ENCODE measurements at regions not wholly inside any gene's neighbourhood (a gene's known extent, or its start where the extent isn't known, plus 50 kb on each side); places are given as distances from the start of the nearest gene placed in this dataset.
"Not testable (repeated sequence)": the region's sequence is repeated elsewhere in the genome, so short reads cannot be mapped to it uniquely, and the experiment has no call there.

DNA sequence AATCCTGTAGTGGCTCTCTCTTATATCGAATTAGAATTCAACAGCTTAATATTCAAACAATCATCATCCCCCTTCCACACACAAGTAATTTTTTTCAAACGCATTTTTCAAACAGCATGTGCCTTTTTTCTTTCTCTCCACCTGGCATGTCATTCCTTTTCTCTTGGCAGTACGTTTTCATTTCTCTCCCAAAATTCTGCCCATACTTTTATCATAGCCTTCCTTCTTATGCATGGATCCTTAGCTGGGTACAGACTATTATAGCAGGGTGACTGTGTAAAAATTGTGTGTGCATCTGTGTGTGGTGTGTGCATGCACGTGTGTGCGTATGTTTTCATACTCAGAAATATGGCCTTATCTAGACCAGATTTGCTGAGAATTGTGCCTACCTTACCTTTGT lies 184.3 kb downstream of the ZC3H11B start:
- no peak for DNase-seq

DNA sequence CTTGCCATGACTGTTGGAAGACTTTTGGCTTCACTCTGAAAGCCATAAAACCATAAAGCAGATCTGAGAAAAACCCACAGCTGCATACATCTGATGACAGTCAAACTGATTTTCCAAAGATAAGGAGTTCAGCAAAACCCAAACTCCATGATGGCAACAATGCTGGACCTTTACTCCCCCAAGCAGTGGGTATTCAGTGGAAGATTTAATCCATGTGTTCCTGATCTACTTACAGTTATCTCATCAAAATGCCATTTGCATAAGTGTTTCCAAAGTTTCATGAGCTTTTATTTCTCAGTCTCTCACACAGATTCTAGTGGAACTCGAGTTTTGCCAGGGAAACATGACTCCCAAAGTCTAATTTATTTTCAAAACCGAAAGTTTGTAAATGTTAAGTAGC lies 184.9 kb downstream of the ZC3H11B start:
- no peak for DNase-seq

DNA sequence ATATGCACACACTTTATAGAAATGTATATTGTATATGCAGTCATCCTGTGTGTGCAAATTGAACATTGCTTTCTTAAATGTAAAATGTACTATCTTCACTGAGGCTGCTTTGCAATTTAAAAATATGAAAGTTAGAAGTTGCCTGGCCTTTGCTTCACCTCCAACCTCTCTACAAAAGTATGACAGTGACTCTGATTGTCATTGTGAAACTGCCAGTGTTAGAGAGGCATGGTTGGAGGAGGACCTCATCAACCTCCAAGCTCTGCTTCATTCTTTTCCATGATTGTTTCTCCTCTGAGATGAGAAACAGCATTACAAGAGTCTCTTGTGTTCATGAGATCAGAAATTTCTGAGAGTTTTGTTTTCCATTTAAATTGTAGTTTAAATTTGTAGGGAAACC lies 185.5 kb downstream of the ZC3H11B start:
- DNase-seq, result no peak

DNA sequence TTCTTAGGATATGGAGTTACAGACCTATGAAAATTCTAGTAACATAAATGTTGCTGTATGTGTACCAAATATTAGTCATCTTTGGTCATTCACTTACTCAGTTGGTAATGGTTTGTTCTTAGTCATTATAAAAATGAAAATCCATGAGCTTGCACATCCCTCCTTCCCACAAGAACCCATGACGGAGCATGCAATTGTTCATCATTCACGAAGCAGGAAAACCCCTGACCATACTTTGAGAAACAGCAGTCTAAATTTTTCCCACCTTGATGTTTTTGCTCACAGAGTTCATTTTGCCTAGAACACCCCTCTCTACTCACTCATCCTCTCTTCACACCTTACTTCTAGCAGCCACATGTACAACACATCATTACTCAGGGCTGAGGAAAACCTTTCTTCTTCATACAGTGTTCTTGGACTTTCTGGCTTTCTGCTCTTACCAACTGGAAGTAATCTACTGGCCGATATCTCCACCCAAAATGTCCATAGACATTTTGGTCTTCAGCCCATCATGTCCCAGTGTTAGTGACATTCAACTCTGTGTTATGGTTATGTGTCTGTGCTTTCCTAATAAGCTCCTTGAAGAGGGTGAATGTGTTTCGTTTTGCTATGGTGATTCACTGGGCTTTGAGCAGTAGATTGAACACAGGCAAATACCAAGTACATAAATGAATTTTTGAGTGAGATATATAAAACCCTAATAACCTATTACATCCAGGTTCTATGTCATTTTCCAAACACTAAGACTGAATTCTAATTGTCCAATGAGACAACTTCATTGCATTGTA lies 189.9 kb downstream of the ZC3H11B start:
- no peak for DNase-seq

DNA sequence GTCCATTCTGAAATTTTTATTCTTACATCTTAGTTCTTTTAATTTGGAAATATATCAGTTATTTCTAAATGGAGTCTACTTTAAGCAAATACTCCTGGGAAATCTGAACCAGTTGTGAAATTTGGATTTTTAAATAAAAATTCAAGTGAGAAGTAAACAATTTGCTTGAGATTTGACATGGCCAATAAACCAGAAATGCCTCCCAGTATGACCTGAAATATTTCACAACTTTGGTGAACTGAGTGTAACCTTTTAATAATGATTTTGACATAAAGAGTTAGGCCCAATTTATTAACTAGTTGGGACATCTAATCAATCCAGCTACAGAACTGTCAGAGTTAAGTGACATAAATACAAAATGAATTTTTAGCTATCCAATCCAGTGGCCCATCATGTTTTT lies 192.0 kb downstream of the ZC3H11B start:
- no peak for DNase-seq

DNA sequence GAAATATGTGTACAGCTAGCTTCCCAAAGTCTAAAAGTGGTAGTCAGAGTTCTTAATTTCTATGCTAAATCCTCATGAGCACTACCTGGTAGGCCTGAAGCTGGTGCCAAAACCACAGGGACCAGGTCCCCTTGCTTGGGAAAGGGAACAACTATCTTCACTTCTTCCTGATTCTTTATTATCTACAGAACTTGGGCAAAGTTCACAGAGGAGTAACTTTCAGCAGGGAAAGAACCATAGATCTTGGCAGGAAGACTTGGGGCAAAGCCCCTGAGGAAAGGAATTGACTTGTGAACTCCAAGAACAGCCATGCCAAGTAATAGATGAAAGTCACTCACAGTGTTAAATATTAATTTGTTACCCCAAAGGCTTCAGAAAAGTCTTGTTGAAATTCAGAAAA lies 193.0 kb downstream of the ZC3H11B start:
- no peak for DNase-seq

DNA sequence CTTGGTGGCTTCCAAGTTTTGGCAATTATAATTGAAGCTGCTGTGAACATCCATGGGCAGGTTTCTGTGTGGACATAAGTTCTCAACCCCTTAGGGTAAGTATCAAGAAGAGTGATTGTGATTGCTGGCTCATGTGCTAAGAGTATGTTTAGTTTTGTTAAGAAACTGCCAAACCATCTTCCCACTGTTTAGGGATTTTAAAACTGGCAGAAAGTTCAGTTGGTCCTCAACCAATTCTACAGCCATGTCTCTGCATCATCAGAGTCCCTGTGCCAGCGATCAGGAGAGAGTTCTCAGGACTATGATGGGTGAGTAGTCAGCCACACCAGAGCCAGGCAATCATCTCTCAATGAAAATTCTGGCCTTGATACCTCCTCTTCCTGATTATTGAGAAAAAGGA lies 193.8 kb downstream of the ZC3H11B start:
- DNase-seq, result no peak

DNA sequence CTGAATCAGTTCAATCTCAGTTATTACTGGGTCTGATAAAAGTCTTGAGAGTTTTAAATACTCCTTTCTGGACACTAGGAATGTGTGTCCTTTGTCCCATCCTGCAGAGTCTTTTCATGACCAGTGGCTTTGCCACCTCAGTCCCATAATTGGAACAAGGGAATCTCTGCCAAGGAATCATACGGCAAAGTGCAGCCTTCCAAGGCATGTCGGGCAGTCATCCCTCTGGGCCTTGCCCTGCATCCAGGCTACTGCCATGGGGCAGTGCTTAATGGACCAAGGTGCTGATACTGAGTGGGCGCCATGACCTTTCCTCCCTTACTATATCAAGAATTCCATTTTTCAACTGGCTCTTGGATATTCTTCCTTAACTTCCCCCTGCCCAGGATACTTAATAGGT lies 195.3 kb downstream of the ZC3H11B start:
- DNase-seq, result no peak

DNA sequence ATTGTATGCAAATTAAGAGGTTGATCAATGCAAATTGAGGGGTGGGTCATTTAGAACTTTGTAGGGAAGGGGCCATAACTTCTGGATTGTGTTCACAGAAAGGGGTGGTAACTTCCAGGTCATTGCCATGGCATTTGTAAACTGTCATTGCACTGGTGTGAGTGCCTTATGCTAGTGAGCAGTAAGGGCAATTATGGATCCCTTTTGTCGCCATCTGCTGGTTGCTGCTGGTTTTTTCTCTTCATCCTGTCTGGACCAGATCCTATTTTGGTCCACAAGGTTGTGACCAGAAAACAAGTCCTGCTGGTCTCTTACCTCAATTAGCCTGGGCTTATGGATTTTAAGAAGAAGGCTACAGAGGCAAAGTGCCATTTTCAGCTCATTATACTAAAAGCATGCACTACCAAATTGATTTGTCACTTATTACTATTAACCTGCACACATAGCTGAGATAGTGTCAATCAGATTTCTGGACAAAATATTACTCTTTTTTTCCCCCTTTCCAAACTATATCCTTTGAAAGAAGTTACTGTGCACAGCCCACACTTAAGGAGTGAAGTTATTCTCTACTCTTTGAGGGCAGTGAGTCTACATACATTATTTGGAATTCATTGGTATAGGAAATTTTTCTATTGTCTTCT lies 196.2 kb downstream of the ZC3H11B start:
- DNase-seq, result peak; percentile 29 to 46

DNA sequence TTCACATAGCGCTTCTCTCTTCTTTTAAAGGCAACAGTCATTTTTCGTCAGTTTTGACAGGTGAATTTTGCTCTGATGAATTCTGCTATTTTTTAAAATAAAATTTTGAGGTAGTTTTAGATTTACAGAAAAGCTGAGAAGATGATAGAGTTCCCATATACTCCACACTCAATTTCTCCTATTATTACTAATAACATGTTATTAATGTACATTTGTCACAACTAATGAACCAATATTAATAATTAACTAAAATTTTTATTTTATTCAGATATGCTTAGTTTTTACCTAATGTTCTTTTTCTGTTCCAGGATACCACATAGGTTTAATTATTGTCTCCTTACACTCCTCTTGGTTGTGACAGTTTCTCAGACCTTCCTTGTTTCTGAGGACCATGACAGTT lies 197.0 kb downstream of the ZC3H11B start:
- no peak for DNase-seq

DNA sequence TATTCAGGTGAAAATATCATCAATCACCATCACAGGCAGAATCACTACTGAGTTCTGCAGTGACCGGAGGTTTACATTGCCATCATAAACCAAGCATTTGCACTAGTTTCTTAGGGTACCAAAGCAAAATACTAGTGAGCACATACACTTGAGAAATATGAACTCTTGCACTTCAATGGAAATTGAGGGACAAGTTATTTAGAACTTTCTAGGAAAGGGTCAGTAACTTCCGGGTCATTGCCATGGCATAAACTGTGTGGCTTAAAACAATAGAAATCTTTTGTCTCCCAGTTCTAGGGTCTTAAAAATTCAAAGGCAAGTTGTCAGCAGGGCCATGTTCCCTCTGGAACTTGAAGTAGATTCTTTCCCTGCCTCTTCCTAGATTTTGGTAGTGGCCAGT lies 197.5 kb downstream of the ZC3H11B start:
- no peak for DNase-seq

DNA sequence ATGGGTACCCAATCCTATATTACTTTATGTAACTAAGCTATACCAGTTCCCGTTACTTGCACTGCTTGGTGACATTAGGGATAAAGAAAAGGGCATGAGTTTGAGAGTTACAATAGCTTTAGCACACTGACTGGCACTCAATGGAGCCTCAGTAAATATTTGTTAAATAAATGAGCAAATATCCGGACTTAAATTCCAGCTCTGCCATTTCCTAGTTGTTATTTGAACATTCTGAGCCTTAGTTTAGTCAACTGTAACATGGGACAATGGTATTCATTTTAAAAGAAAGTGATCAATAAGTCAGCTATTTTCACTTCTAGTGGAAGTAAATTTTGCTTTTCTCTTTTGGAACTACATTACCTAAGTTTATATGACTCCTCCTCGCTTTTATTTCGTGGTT lies 198.7 kb downstream of the ZC3H11B start:
- no peak for DNase-seq

DNA sequence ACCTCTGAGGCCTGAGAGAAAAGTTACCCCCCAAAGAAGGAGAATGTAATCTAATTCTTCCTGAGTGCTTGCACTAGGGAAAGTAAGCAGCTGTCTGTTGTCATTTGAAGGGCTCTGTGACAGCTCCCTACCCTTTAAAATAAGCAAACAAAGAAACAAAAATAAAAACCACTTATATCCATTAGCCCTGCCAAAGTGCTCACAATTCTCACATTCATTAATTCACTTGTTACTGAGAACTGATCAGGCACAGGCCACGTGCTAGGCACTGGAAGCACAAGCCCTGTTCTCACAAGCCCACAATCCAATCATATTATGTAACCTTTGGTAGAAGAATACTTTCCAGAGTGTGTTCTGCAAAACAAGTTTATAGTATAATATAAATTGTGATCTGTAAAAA lies 199.4 kb downstream of the ZC3H11B start:
- DNase-seq, result no peak

DNA sequence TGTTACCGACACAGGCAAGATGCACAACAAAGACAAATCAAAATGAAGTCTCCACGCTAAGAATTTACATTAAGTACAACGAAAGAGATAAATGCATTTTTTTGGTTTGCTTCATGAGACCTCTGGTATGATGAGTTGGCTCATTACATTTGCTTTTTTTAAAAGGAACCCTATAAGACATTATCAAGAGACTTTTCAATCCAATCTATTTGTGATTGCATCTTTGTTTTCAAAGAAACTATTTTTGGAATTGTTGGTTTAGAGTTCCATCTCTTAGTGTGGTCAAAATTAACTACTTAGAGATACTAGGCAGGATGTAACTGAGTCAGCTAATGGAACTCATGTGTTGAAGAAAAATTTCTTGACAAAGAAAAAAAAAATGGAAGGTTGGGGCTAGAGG lies 200.1 kb downstream of the ZC3H11B start:
- no peak for DNase-seq

DNA sequence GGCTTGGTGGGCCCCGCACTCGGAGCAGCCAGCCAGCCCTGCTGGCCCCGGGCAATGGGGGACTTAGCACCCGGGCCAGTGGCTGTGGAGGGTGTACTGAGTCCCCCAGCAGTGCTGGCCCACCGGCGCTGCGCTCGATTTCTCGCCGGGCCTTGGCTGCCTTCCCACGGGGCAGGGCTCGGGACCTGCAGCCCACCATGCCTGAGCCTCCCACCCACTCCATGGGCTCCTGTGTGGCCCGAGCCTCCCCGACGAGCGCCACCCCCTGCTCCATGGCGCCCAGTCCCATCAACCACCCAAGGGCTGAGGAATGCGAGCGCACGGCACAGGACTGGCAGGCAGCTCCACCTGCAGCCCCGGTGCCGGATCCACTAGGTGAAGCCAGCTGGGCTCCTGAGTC lies 202.2 kb downstream of the ZC3H11B start:
- DNase-seq, result not testable (repeated sequence)

DNA sequence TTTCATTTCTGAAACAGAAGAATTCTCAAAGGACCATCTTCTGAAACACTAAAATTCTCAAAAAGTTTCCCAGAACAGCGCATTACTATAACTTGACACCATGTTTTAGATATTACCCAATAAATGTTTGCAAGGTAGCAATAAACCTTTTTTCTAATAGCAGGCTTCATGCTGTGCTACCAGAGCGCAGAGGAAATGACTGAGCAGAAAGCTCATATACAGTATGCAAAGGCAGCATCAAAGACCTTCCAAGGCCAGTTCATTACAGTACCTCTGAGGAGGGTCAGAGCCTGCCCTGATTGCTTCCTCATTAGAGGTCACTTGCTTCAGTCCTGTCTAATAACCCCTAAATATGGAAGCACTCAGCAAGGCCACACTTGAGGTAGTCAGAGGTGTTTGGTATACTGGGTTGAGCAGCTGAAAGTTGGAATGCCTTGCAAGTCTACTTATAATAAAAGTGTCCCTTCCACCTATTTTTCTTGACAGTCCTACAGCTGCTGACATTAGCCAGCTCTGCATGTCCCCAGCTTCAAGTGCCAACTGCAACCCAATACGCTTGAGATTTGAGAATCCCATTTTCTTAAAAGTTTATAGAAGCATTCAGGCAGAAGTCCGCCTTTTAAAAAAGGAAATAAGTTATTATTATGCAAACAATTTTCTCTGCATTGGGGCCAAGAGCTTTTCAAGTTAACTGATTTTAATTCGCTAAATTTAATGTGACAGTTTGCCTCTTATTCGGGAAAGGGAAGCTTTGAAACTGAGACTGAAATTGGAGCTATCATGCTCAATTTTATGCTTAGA lies 207.2 kb downstream of the ZC3H11B start:
- no peak for DNase-seq

DNA sequence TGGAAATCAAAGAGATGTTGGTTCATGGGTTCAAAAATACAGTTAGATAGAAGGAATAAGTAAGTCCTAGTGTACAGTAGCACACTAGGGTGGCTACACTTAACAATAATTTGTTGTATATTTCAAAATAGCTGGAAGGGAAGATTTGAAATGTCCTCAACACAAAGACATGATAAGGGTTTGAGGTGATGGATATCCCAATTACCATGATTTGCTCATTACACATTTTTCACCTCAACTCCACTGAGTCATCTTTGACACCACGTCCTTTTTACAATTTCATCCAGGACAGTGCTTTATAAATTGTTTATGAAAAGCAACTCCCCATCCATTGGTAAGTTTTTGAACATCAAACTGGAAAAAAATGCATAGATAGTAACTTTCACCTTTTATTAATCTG lies 208.3 kb downstream of the ZC3H11B start:
- DNase-seq, result no peak

DNA sequence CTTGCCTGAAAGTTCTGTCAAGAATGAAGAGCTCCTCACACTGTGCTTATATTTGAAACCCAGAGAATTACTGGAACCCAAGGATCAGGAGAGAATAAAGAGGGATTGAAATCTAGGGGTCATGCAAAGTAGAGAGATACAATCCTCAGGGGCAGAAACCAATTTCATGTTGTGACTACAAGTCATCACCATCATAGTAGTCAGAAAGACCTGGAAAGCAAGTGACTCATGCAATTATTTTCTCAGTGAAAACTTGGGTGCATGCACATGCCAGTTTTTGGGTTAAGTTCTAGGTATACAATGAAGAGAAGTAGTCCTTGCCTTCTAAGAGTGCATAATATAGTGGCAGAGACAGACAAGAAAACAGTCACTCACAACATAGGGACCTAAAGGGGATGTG lies 210.0 kb downstream of the ZC3H11B start:
- no peak for DNase-seq

DNA sequence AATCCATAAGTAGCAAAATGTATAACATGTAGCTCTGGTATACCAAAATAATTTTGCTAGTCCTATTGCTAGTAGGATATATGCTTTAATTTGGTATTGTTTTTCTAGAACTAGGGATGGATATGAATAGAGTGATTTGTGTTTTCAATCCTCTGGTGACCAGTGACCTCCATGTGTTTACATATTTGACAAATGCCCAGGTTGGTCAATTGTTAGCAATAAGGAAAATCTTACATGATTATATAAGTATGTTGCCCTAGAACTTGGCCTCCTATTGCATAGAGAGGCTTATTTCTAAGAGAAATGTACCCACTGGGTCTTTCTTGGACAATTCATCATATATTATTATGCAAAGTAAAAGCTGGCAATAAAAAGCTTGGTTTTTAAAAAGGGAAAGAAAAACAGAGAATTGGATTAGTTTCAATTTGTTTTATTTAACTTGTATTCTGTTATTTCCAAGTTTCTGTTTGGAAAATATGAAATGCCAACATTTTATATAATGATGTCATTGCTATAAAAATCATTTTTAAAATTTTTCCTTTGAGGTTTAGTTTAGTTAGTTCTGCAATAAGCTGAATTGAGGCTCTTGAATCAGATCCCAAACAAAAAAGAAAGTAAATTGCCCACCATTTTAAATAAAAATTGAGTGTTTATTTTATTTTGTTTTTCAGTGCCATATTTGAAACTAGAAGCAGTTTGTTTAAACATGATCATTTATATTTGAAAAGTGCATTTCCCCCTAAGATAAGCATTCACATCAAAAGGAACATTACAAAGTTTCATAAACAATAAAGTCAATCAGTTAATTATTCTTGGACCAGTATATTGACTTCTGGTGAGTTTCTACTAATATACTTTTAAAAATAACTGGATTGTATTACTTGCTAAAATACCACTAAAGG lies 210.9 kb downstream of the ZC3H11B start:
- DNase-seq, result no peak

DNA sequence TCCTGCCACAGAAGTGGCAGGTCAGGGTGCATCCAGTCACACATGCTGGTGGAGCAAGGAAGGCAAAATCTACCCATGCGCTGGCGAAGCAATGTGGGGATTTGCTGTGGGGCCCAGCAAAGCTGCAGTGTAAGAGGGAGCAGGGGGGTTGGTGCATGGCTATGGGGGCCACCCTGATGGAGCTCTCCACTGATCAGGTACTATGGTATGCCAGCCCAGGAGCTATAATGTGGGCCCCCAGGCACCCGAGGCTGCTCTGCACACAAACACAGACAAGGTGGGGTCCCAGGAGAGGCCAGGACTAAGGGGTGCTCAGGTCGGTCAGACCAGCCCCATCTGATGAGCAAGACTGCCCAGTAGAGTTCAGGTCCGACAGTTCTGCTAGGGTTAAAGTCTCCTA lies 213.5 kb downstream of the ZC3H11B start:
- DNase-seq, result no peak

DNA sequence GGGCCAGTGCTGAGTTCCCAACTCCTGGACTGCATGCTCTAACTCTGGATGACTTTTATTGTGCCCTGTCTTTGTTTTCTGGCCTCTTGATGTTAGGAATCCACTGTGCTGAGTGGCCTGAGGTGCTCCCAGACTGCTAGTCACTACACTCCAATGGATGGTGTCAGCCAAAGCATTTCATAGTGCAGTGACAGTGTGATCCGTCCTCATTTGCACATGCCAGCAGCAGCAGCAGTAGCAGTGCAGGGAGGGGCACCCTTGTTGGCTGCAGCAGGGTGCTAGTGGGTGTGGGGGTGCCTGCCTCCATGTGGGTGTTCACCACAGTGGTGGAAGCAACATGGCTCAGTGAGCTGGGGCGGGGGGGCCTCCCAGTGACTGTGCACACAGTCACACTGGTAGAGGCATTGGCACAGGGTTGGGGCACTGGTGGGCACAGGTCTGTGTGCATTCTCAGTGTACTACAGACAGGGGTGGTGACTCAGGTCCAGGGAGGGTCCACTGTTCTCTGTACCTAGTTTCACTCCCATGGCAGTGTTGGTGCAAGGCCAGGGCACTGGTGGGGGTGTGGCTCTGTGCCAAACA lies 214.0 kb downstream of the ZC3H11B start:
- no peak for DNase-seq

DNA sequence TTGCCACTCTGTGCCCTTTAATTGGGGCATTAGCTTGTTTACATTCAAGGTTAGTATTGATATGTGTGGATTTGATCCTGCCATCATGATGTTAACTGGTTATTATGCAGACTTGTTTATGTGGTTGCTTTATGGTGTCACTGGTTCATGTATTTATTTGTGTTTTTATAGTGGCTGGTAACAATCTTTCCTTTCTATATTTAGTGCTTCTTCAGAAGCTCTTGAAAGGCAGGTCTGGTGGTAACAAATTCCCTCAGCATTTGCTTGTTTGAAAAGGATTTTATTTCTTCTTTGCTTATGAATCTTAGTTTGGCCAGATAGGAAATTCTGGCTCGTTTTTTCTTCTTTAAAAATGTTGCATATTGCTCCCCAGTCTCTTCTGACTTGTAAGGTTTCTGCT lies 215.4 kb downstream of the ZC3H11B start:
- no peak for DNase-seq

DNA sequence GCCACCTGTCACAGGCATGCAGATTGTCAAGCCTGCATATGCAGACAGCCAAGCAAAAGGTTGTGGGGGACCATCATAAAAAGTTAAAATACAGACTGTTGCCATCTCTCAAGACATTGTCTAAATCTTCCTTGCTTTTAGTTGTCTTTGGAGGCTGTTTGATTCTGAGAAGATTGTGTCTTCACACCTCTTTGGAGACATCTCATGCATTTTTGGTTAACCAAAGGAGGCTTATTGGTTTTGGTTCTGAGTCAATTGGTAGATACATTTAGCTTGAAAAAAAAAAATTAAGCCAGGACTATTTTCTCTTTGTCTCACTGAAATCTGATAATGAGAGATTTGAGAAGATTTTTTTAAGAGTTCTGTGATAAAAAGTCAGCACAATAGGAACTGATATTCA lies 217.6 kb downstream of the LYPLAL1 start:
- no peak for DNase-seq

Data from CD4-positive, alpha-beta T cell treated with Interleukin-4 for 1 hour (primary cell).